ENCODE measurements at regions not wholly inside any gene's neighbourhood (a gene's known extent, or its start where the extent isn't known, plus 50 kb on each side); places are given as distances from the start of the nearest gene placed in this dataset.

GRCh38 chr13:80274643-80275042 is 66.3 kb downstream of the SPRY2 start (continued):
- TF ChIP-seq JUNB (IDR thresholded peaks at IDR 0.05; ENCODE audit: unreplicated experiment) = no peak
- TF ChIP-seq EZH2 (IDR thresholded peaks at IDR 0.05; ENCODE audit: low read depth, unreplicated experiment) = no peak
- no peak for TF ChIP-seq NANOG (IDR thresholded peaks at IDR 0.05; ENCODE audit: borderline replicate concordance)
- TF ChIP-seq ZNF331 (CRISPR knock-in tag; IDR thresholded peaks at IDR 0.05; ENCODE audit: low read depth) = no peak
- no peak for TF ChIP-seq REST (IDR thresholded peaks at IDR 0.05; ENCODE audit: unreplicated experiment)
- no peak for TF ChIP-seq POLR2AphosphoS5 (IDR thresholded peaks at IDR 0.05; ENCODE audit: low read depth)
- no peak for TF ChIP-seq CREB1 (CRISPR knock-in tag; IDR thresholded peaks at IDR 0.05; ENCODE audit: low read depth)

GRCh38 chr13:80273718-80274117 is 67.2 kb downstream of the SPRY2 start:
- Histone ChIP-seq H3K36me3 (ENCODE audit: insufficient read depth) (no peaks in the 10 kb centered on the region), H2AFZ (no peak overlapping the region; the same call in 1 of the 2 replicates), H3K79me2 (replicated peaks; ENCODE audit: insufficient read depth) (no peaks in the 10 kb centered on the region), H3K27ac (ENCODE audit: low read depth) (no peak overlapping the region), H3K4me1 (ENCODE audit: insufficient read depth) (peaks cover 15% of the 10 kb centered on the region; the same call in 1 of the 2 replicates), H3K4me2 (no peak overlapping the region), H3F3A (replicated peaks; ENCODE audit: low read depth) (no peaks in the 10 kb centered on the region), H4K20me1 (replicated peaks; ENCODE audit: insufficient read depth) (no peaks in the 10 kb centered on the region), H3K27me3 (ENCODE audit: insufficient read depth) (no peaks in the 10 kb centered on the region), H3K9me2 (ENCODE audit: insufficient read depth) (no peaks in the 10 kb centered on the region), H3K4me3 (no peak overlapping the region)
- Mint-ChIP-seq H3K36me3 (ENCODE audit: low read depth) (peaks cover 24% of the 10 kb centered on the region; the same call in 2 of the 3 replicates), H3K27ac (no peak overlapping the region), H3K9me3 (peaks cover 28% of the 10 kb centered on the region), H3K27me3 (ENCODE audit: insufficient read depth, low read depth, poor library complexity) (no peaks in the 10 kb centered on the region), H3K4me1 (peaks cover 13% of the 10 kb centered on the region), H3K4me3 (no peak overlapping the region)
- DNase-seq (ENCODE audit: low spot score) (no peak), ATAC-seq (no peak)
- no peak for TF ChIP-seq ZNF331 (CRISPR knock-in tag; IDR thresholded peaks at IDR 0.05; ENCODE audit: low read depth)
- TF ChIP-seq STAT1 (IDR thresholded peaks at IDR 0.05; ENCODE audit: unreplicated experiment) = no peak
- no peak for TF ChIP-seq ZNF462 (CRISPR knock-in tag; IDR thresholded peaks at IDR 0.05)
- no peak for TF ChIP-seq JUNB (IDR thresholded peaks at IDR 0.05; ENCODE audit: unreplicated experiment)
- no peak for TF ChIP-seq NANOG (IDR thresholded peaks at IDR 0.05; ENCODE audit: borderline replicate concordance)
- no peak for TF ChIP-seq EZH2 (IDR thresholded peaks at IDR 0.05; ENCODE audit: low read depth, unreplicated experiment)
- TF ChIP-seq ZNF114 (CRISPR knock-in tag; IDR thresholded peaks at IDR 0.05) = no peak
- no peak for TF ChIP-seq CTCF (conservative IDR thresholded peaks at IDR 0.05; ENCODE audit: low read depth in 2 of 2)

Measured in GM23338 (cell line).